ENCODE measurements at regions not wholly inside any gene's neighbourhood (a gene's known extent, or its start where the extent isn't known, plus 50 kb on each side); places are given as distances from the start of the nearest gene placed in this dataset.
"Not testable (repeated sequence)": the region's sequence is repeated elsewhere in the genome, so short reads cannot be mapped to it uniquely, and the experiment has no call there.

DNA sequence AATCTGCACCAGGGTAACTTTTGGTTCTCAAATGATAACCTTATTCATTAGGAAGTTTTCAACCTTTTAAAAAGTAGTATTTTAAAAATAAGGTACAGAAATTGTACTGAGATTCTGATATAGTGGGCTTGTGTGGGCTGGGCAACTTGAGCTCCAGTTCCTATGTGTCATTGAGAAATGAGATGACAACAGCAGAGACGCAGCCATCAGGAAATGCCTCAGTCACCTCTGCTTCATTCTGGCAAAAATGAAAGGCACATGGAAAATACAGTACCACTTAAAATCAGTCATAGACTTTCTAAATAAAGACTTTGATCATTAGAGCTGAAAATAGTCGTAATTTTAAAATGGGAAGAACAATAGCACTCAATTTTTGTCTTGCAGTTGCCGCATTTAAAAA, 480.2 kb downstream of the PLK2 start (continued):
- TF ChIP-seq JUND (IDR thresholded peaks at IDR 0.05) = no peak
- TF ChIP-seq, protein P1, sequence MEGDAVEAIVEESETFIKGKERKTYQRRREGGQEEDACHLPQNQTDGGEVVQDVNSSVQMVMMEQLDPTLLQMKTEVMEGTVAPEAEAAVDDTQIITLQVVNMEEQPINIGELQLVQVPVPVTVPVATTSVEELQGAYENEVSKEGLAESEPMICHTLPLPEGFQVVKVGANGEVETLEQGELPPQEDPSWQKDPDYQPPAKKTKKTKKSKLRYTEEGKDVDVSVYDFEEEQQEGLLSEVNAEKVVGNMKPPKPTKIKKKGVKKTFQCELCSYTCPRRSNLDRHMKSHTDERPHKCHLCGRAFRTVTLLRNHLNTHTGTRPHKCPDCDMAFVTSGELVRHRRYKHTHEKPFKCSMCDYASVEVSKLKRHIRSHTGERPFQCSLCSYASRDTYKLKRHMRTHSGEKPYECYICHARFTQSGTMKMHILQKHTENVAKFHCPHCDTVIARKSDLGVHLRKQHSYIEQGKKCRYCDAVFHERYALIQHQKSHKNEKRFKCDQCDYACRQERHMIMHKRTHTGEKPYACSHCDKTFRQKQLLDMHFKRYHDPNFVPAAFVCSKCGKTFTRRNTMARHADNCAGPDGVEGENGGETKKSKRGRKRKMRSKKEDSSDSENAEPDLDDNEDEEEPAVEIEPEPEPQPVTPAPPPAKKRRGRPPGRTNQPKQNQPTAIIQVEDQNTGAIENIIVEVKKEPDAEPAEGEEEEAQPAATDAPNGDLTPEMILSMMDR (IDR thresholded peaks at IDR 0.05; ENCODE audit: low read depth, low read length, missing input control) = no peak

DNA sequence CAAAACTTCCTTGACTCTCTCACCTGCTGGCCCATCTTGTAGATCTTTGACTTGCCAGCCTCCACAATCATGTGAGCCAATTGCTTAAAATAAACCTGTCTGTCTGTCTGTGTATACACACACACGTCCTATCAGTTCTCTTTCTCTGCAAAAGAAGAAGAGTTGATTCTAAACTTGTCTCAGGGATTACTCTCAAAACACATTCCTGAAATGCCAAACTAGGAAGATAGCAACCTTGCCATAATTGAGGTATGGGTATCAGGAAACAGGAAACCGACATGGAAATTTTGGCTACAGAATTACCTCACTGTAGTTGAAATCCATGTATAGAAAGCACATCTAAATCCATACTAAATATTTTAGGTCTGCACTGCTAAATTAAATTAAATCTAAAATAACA, 483.4 kb downstream of the PLK2 start:
- DNase-seq (ENCODE audit: low spot score) = no peak
- no peak overlapping the region for H3K27ac ChIP-seq (ENCODE audit: low read depth in 1 of 2, low read length in 2 of 2)
- no peaks in the 10 kb centered on the region for H3K9me3 ChIP-seq (ENCODE audit: control insufficient read depth in 4 of 4, low read length in 3 of 4)
- no peaks in the 10 kb centered on the region for H3K36me3 ChIP-seq (ENCODE audit: control insufficient read depth in 4 of 4, insufficient read depth in 3 of 4, low read depth in 1 of 4, low read length in 3 of 4)
- H3K4me1 ChIP-seq (ENCODE audit: control insufficient read depth in 4 of 4, insufficient read depth in 4 of 4, low read length in 3 of 4) = no peaks in the 10 kb centered on the region
- TF ChIP-seq, protein P2, sequence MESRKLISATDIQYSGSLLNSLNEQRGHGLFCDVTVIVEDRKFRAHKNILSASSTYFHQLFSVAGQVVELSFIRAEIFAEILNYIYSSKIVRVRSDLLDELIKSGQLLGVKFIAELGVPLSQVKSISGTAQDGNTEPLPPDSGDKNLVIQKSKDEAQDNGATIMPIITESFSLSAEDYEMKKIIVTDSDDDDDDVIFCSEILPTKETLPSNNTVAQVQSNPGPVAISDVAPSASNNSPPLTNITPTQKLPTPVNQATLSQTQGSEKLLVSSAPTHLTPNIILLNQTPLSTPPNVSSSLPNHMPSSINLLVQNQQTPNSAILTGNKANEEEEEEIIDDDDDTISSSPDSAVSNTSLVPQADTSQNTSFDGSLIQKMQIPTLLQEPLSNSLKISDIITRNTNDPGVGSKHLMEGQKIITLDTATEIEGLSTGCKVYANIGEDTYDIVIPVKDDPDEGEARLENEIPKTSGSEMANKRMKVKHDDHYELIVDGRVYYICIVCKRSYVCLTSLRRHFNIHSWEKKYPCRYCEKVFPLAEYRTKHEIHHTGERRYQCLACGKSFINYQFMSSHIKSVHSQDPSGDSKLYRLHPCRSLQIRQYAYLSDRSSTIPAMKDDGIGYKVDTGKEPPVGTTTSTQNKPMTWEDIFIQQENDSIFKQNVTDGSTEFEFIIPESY (IDR thresholded peaks at IDR 0.05) = no peak
- TF ChIP-seq, protein P3, sequence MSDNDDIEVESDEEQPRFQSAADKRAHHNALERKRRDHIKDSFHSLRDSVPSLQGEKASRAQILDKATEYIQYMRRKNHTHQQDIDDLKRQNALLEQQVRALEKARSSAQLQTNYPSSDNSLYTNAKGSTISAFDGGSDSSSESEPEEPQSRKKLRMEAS (IDR thresholded peaks at IDR 0.05) = no peak
- TF ChIP-seq, protein P1 (IDR thresholded peaks at IDR 0.05; ENCODE audit: low read depth, low read length, missing input control) = no peak
- TF ChIP-seq JUND (IDR thresholded peaks at IDR 0.05) = no peak
- no peak for TF ChIP-seq SP1 (IDR thresholded peaks at IDR 0.05)
- TF ChIP-seq RXRA (IDR thresholded peaks at IDR 0.05) = no peak
- no peak for TF ChIP-seq NR2F2 (IDR thresholded peaks at IDR 0.05)
- TF ChIP-seq, protein P4, sequence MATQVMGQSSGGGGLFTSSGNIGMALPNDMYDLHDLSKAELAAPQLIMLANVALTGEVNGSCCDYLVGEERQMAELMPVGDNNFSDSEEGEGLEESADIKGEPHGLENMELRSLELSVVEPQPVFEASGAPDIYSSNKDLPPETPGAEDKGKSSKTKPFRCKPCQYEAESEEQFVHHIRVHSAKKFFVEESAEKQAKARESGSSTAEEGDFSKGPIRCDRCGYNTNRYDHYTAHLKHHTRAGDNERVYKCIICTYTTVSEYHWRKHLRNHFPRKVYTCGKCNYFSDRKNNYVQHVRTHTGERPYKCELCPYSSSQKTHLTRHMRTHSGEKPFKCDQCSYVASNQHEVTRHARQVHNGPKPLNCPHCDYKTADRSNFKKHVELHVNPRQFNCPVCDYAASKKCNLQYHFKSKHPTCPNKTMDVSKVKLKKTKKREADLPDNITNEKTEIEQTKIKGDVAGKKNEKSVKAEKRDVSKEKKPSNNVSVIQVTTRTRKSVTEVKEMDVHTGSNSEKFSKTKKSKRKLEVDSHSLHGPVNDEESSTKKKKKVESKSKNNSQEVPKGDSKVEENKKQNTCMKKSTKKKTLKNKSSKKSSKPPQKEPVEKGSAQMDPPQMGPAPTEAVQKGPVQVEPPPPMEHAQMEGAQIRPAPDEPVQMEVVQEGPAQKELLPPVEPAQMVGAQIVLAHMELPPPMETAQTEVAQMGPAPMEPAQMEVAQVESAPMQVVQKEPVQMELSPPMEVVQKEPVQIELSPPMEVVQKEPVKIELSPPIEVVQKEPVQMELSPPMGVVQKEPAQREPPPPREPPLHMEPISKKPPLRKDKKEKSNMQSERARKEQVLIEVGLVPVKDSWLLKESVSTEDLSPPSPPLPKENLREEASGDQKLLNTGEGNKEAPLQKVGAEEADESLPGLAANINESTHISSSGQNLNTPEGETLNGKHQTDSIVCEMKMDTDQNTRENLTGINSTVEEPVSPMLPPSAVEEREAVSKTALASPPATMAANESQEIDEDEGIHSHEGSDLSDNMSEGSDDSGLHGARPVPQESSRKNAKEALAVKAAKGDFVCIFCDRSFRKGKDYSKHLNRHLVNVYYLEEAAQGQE (IDR thresholded peaks at IDR 0.05) = no peak
- TF ChIP-seq GABPA (IDR thresholded peaks at IDR 0.05 in 1 of 2, conservative IDR thresholded peaks at IDR 0.05 in 1 of 2) = no peak
- no peak for TF ChIP-seq HNF4G (IDR thresholded peaks at IDR 0.05)
- no peak for TF ChIP-seq FOXA2 (IDR thresholded peaks at IDR 0.05)
- no peak for TF ChIP-seq TAF1 (conservative IDR thresholded peaks at IDR 0.05)
- no peak for TF ChIP-seq FOXA1 (IDR thresholded peaks at IDR 0.05)
- TF ChIP-seq HNF4A (conservative IDR thresholded peaks at IDR 0.05) = no peak
- no peak for TF ChIP-seq RAD21 (IDR thresholded peaks at IDR 0.05)
- H3K27me3 ChIP-seq (ENCODE audit: control insufficient read depth in 4 of 4, insufficient read depth in 4 of 4, low read length in 3 of 4) = no peaks in the 10 kb centered on the region
- no peak overlapping the region for H3K4me3 ChIP-seq (ENCODE audit: low read depth in 1 of 3, low read length in 3 of 3)
- 73% methylated on average over 2 of the region's 2 CpGs for WGBS
- no peak overlapping the region for H3K9ac ChIP-seq (ENCODE audit: low read depth in 1 of 2, low read length in 2 of 2)

DNA sequence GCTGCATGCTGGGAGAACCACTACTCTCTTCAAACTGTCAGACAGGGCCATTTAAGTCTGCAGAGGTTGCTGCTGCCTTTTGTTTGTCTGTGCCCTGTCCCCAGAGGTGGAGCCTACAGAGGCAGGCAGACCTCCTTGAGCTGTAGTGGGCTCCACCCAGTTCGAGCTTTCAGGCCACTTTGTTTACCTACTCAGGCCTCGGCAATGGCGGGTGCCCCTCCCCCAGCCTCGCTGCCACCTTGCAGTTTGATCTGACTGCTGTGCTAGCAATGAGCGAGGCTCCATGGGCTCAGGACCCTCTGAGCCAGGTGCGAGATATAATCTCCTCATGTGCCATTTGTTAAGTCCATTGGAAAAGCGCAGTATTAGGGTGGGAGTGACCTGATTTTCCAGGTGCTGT, 487.8 kb downstream of the PLK2 start:
- H3K9ac ChIP-seq (ENCODE audit: low read depth in 1 of 2, low read length in 2 of 2); H3K27me3 ChIP-seq (ENCODE audit: control insufficient read depth in 4 of 4, insufficient read depth in 4 of 4, low read length in 3 of 4); H3K27ac ChIP-seq (ENCODE audit: low read depth in 1 of 2, low read length in 2 of 2); H3K4me1 ChIP-seq (ENCODE audit: control insufficient read depth in 4 of 4, insufficient read depth in 4 of 4, low read length in 3 of 4); H3K9me3 ChIP-seq (ENCODE audit: control insufficient read depth in 4 of 4, low read length in 3 of 4); DNase-seq (ENCODE audit: low spot score); H3K4me3 ChIP-seq (ENCODE audit: low read depth in 1 of 3, low read length in 3 of 3); H3K36me3 ChIP-seq (ENCODE audit: control insufficient read depth in 4 of 4, insufficient read depth in 3 of 4, low read depth in 1 of 4, low read length in 3 of 4): not testable (repeated sequence)
- 76% methylated on average over 7 of the region's 7 CpGs for WGBS

Measured in liver (tissue), 8 donors.